Ishikawa (cell line): ENCODE measurements at regions not wholly inside any gene's neighbourhood (a gene's known extent, or its start where the extent isn't known, plus 50 kb on each side); places are given as distances from the start of the nearest gene placed in this dataset.

Experiments
- CEBPB ChIP-seq: IDR thresholded peaks from 2 replicates; pipeline ENCODE4 v1.6.1; 2012
- CREB1 ChIP-seq: IDR thresholded peaks from 2 replicates; pipeline ENCODE4 v1.6.1; 2012; ENCODE audit warnings: low read depth
- EGR1 ChIP-seq: IDR thresholded peaks from 2 replicates; pipeline ENCODE4 v1.6.1; 2012
- EP300 ChIP-seq: IDR thresholded peaks from 2 replicates; pipeline ENCODE4 v1.6.1; 2012; ENCODE audit warnings: borderline replicate concordance
- RAD21 ChIP-seq: IDR thresholded peaks from 2 replicates; pipeline ENCODE4 v1.6.1; 2012; ENCODE audit warnings: low read depth
- REST ChIP-seq: IDR thresholded peaks from 2 replicates; pipeline ENCODE4 v1.6.1; 2012; ENCODE audit warnings: low read depth, mild to moderate bottlenecking
- TAF1 ChIP-seq: IDR thresholded peaks from 2 replicates; pipeline ENCODE4 v1.6.1; 2012; ENCODE audit warnings: low read depth, mild to moderate bottlenecking
- TEAD4 ChIP-seq: IDR thresholded peaks from 2 replicates; pipeline ENCODE4 v1.6.1; 2012
- YY1 ChIP-seq: IDR thresholded peaks from 2 replicates; pipeline ENCODE4 v1.6.1; 2012; ENCODE audit warnings: low read depth
- TF ChIP-seq, protein P1 (sequence below): IDR thresholded peaks from 2 replicates; pipeline ENCODE4 v1.6.1; 2012

GRCh38 chr13:40275155-40275554 lies 391.3 kb downstream of the FOXO1 start:
- TF ChIP-seq, protein P1, sequence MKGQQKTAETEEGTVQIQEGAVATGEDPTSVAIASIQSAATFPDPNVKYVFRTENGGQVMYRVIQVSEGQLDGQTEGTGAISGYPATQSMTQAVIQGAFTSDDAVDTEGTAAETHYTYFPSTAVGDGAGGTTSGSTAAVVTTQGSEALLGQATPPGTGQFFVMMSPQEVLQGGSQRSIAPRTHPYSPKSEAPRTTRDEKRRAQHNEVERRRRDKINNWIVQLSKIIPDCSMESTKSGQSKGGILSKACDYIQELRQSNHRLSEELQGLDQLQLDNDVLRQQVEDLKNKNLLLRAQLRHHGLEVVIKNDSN: no peak
- TF ChIP-seq YY1: no peak
- no peak for TF ChIP-seq TEAD4
- TF ChIP-seq EP300: no peak
- TF ChIP-seq TAF1: no peak
- TF ChIP-seq RAD21: no peak
- TF ChIP-seq CEBPB: no peak
- no peak for TF ChIP-seq EGR1
- no peak for TF ChIP-seq CREB1
- TF ChIP-seq REST: no peak
